Gastrocnemius medialis (tissue), 4 donors: ENCODE measurements at regions not wholly inside any gene's neighbourhood (a gene's known extent, or its start where the extent isn't known, plus 50 kb on each side); places are given as distances from the start of the nearest gene placed in this dataset.

Experiments used
- POLR2A ChIP-seq, 2 donors: fragments of 450-650 bp; IDR thresholded peaks; one replicate each; pipeline ENCODE4 v1.6.1; 2017; ENCODE audit warnings: antibody characterized with exemption in 2 of 2, mild to moderate bottlenecking in 2 of 2, moderate library complexity in 2 of 2
- TF ChIP-seq, protein P1 (sequence below), 5 experiments: fragments of 450-650 bp in 3 of 5; fragments of 200-600 bp in 2 of 5; sonication (generic) in 2 of 5; IDR thresholded peaks in 4 of 5; conservative IDR thresholded peaks in 1 of 5; 1 replicate in 4 of 5; 2 replicates in 1 of 5; pipeline ENCODE4 v1.5.1; 2016 to 2019; ENCODE audit warnings: antibody characterized with exemption in 5 of 5, mild to moderate bottlenecking in 3 of 5, moderate library complexity in 3 of 5

DNA sequence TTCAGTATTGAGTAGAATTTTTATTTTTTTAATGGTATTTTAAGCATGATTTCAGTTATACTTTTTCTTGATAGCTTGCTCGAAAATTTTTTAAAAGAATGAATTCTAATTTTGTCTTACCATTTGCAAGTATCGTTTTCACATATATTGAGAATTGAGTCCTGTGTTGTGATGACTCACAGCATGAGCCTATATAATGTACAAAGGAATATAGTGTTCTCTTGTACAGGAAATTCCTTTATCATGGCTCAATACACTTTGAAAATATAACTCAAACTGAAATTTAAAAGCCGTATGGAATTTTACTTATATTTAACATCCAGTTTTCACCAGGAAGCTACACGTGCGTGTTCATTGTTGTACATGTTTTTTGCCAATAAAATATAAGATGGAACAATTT is 161.1 kb upstream of the TMTC4 start:
- TF ChIP-seq, protein P1, sequence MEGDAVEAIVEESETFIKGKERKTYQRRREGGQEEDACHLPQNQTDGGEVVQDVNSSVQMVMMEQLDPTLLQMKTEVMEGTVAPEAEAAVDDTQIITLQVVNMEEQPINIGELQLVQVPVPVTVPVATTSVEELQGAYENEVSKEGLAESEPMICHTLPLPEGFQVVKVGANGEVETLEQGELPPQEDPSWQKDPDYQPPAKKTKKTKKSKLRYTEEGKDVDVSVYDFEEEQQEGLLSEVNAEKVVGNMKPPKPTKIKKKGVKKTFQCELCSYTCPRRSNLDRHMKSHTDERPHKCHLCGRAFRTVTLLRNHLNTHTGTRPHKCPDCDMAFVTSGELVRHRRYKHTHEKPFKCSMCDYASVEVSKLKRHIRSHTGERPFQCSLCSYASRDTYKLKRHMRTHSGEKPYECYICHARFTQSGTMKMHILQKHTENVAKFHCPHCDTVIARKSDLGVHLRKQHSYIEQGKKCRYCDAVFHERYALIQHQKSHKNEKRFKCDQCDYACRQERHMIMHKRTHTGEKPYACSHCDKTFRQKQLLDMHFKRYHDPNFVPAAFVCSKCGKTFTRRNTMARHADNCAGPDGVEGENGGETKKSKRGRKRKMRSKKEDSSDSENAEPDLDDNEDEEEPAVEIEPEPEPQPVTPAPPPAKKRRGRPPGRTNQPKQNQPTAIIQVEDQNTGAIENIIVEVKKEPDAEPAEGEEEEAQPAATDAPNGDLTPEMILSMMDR (IDR thresholded peaks at IDR 0.05 in 4 of 5, conservative IDR thresholded peaks at IDR 0.05 in 1 of 5): no peak
- no peak for TF ChIP-seq POLR2A (IDR thresholded peaks at IDR 0.05)
